CD4-positive, CD25-positive, alpha-beta regulatory T cell (primary cell): ENCODE measurements at regions not wholly inside any gene's neighbourhood (a gene's known extent, or its start where the extent isn't known, plus 50 kb on each side); places are given as distances from the start of the nearest gene placed in this dataset.

Experiments
- ATAC-seq, 2 donors: fragments of 150-1000 bp; cut with Tn5 transposase; one replicate each; pipeline ENCODE4 v1.10.0; 2021; ENCODE audit warnings: low read depth in 2 of 2, moderate number of reproducible peaks in 2 of 2, moderate library complexity in 1 of 2
- DNase-seq, 3 donors: peaks; one replicate each; pipeline versions ENCODE4 v3.0.0 to v3.0.0-alpha.2; 2012 to 2022; ENCODE audit warnings: mixed read lengths in 1 of 3
- H3K27ac ChIP-seq: one replicate; pipeline ENCODE4 v1.7.0; 2013; ENCODE audit warnings: mild to moderate bottlenecking, low read length; ENCODE audit not compliant: insufficient read depth, poor library complexity, severe bottlenecking
- H3K27me3 ChIP-seq: one replicate; pipeline ENCODE4 v1.7.0; 2013; ENCODE audit warnings: low read length; ENCODE audit not compliant: control insufficient read depth, insufficient read depth
- H3K36me3 ChIP-seq: one replicate; pipeline ENCODE4 v1.7.0; 2013; ENCODE audit warnings: mild to moderate bottlenecking, low read length, moderate library complexity; ENCODE audit not compliant: control insufficient read depth, insufficient read depth
- H3K4me1 ChIP-seq: 2 replicates; pipeline ENCODE4 v1.7.0; 2013; ENCODE audit warnings: mild to moderate bottlenecking, low read length; ENCODE audit not compliant: insufficient read depth, control insufficient read depth, poor library complexity, severe bottlenecking
- H3K4me3 ChIP-seq: one replicate; pipeline ENCODE4 v1.7.0; 2013; ENCODE audit warnings: low read depth, mild to moderate bottlenecking, low read length, moderate library complexity
- H3K9me3 ChIP-seq, 2 experiments: 1 replicate in 1 of 2; 2 replicates in 1 of 2; pipeline ENCODE4 v1.7.0; 2013; ENCODE audit warnings: low read length in 2 of 2, mild to moderate bottlenecking in 1 of 2, moderate library complexity in 1 of 2; ENCODE audit not compliant: control insufficient read depth in 2 of 2
- H3K27ac Mint-ChIP-seq, 3 donors: one replicate each; pipeline ENCODE4 v1.8.0; 2020 to 2022; ENCODE audit warnings: mild to moderate bottlenecking in 3 of 3, mixed read lengths in 3 of 3, moderate library complexity in 2 of 3
- H3K27me3 Mint-ChIP-seq: one replicate; pipeline ENCODE4 v1.8.0; 2022; ENCODE audit warnings: mild to moderate bottlenecking, mixed read lengths
- H3K36me3 Mint-ChIP-seq: one replicate; pipeline ENCODE4 v1.8.0; 2020; ENCODE audit warnings: mixed read lengths
- H3K4me1 Mint-ChIP-seq, 4 donors: one replicate each; pipeline ENCODE4 v1.8.0; 2020 to 2022; ENCODE audit warnings: mixed read lengths in 4 of 4, mild to moderate bottlenecking in 1 of 4
- H3K4me3 Mint-ChIP-seq, 4 donors: one replicate each; pipeline ENCODE4 v1.8.0; 2020 to 2022; ENCODE audit warnings: mild to moderate bottlenecking in 4 of 4, mixed read lengths in 4 of 4, moderate library complexity in 3 of 4
- H3K9me3 Mint-ChIP-seq, 7 donors: one replicate each; pipeline ENCODE4 v1.8.0; 2020 to 2022; ENCODE audit warnings: mixed read lengths in 7 of 7, mild to moderate bottlenecking in 3 of 7, moderate library complexity in 2 of 7

- Histone ChIP-seq H3K27me3 (no peaks in the 10 kb centered on the region), H3K27ac (no peak overlapping the region), H3K4me1 (no peaks in the 10 kb centered on the region), H3K36me3 (no peaks in the 10 kb centered on the region), H3K4me3 (no peak overlapping the region), H3K9me3 (no peaks in the 10 kb centered on the region)
- ATAC-seq (no peak), DNase-seq (no peak)
- Mint-ChIP-seq H3K27ac (no peak overlapping the region), H3K4me3 (no peak overlapping the region), H3K4me1 (no peaks in the 10 kb centered on the region), H3K36me3 (no peaks in the 10 kb centered on the region), H3K27me3 (no peaks in the 10 kb centered on the region), H3K9me3 (peaks cover 0 to 2% (median 0%) of the 10 kb centered on the region in 7 donors)
Measured at GRCh38 chr6:167572841-167573271, 248.0 kb downstream of the TTLL2 start.

GRCh38 chr6:167573461-167574215, 248.8 kb downstream of the TTLL2 start:
- no peaks in the 10 kb centered on the region for H3K9me3 ChIP-seq
- H3K27ac Mint-ChIP-seq = no peak overlapping the region
- no peaks in the 10 kb centered on the region for H3K27me3 ChIP-seq
- no peak for DNase-seq
- no peaks in the 10 kb centered on the region for H3K4me1 ChIP-seq
- no peaks in the 10 kb centered on the region for H3K36me3 Mint-ChIP-seq
- peaks cover 0 to 2% (median 0%) of the 10 kb centered on the region in 7 donors for H3K9me3 Mint-ChIP-seq
- no peaks in the 10 kb centered on the region for H3K4me1 Mint-ChIP-seq
- H3K4me3 ChIP-seq = no peak overlapping the region
- no peak overlapping the region for H3K4me3 Mint-ChIP-seq
- H3K27me3 Mint-ChIP-seq = no peaks in the 10 kb centered on the region
- no peak for ATAC-seq
- H3K36me3 ChIP-seq = no peaks in the 10 kb centered on the region
- no peak overlapping the region for H3K27ac ChIP-seq

GRCh38 chr6:167574431-167575151, 249.7 kb downstream of the TTLL2 start:
- no peak overlapping the region for H3K4me3 ChIP-seq
- Mint-ChIP-seq H3K4me1 (no peaks in the 10 kb centered on the region), H3K4me3 (no peak overlapping the region), H3K9me3 (peaks cover 0 to 4% (median 0%) of the 10 kb centered on the region in 7 donors), H3K27ac (no peak overlapping the region), H3K27me3 (no peaks in the 10 kb centered on the region), H3K36me3 (no peaks in the 10 kb centered on the region)
- no peaks in the 10 kb centered on the region for H3K27me3 ChIP-seq
- ATAC-seq (no peak), DNase-seq (no peak)
- H3K4me1 ChIP-seq = no peaks in the 10 kb centered on the region
- H3K36me3 ChIP-seq = no peaks in the 10 kb centered on the region
- H3K27ac ChIP-seq = no peak overlapping the region
- H3K9me3 ChIP-seq = no peaks in the 10 kb centered on the region

GRCh38 chr6:167575158-167575696, 250.3 kb downstream of the TTLL2 start:
- H3K4me3 ChIP-seq = no peak overlapping the region
- H3K9me3 ChIP-seq = no peaks in the 10 kb centered on the region
- Mint-ChIP-seq H3K36me3 (no peaks in the 10 kb centered on the region), H3K4me3 (no peak overlapping the region), H3K27ac (no peak overlapping the region), H3K9me3 (peaks cover 0 to 4% (median 0%) of the 10 kb centered on the region in 7 donors), H3K27me3 (peaks cover 3% of the 10 kb centered on the region), H3K4me1 (no peaks in the 10 kb centered on the region)
- no peak overlapping the region for H3K27ac ChIP-seq
- no peak for ATAC-seq
- H3K4me1 ChIP-seq = no peaks in the 10 kb centered on the region
- no peaks in the 10 kb centered on the region for H3K36me3 ChIP-seq
- no peaks in the 10 kb centered on the region for H3K27me3 ChIP-seq
- no peak for DNase-seq

GRCh38 chr6:167576050-167576741, 250.5 kb upstream of the AFDN start:
- Histone ChIP-seq H3K36me3 (no peaks in the 10 kb centered on the region), H3K4me1 (no peaks in the 10 kb centered on the region), H3K9me3 (no peaks in the 10 kb centered on the region), H3K27ac (no peak overlapping the region), H3K4me3 (no peak overlapping the region), H3K27me3 (no peaks in the 10 kb centered on the region)
- Mint-ChIP-seq H3K4me3 (peak overlapping the region in 1 of 4 donors; percentile 75), H3K27ac (no peak overlapping the region), H3K27me3 (peaks cover 6% of the 10 kb centered on the region), H3K36me3 (no peaks in the 10 kb centered on the region), H3K9me3 (peaks cover 0 to 6% (median 0%) of the 10 kb centered on the region in 7 donors), H3K4me1 (no peaks in the 10 kb centered on the region)
- ATAC-seq (no peak), DNase-seq (no peak)

GRCh38 chr6:167576828-167577503, 249.7 kb upstream of the AFDN start:
- peak overlapping the region in 1 of 4 donors; percentile 75 for H3K4me3 Mint-ChIP-seq
- no peaks in the 10 kb centered on the region for H3K36me3 Mint-ChIP-seq
- Histone ChIP-seq H3K4me1 (no peaks in the 10 kb centered on the region), H3K36me3 (no peaks in the 10 kb centered on the region), H3K4me3 (no peak overlapping the region), H3K27me3 (no peaks in the 10 kb centered on the region), H3K27ac (no peak overlapping the region), H3K9me3 (no peaks in the 10 kb centered on the region)
- no peak for ATAC-seq
- H3K9me3 Mint-ChIP-seq = peaks cover 0 to 6% (median 0%) of the 10 kb centered on the region in 7 donors
- H3K27me3 Mint-ChIP-seq = peaks cover 6% of the 10 kb centered on the region
- H3K27ac Mint-ChIP-seq = no peak overlapping the region
- H3K4me1 Mint-ChIP-seq = no peaks in the 10 kb centered on the region
- no peak for DNase-seq

GRCh38 chr6:167577891-167578361, 248.8 kb upstream of the AFDN start:
- ATAC-seq (no peak), DNase-seq (no peak)
- Histone ChIP-seq H3K27ac (no peak overlapping the region), H3K9me3 (peaks cover under 1 to 3% of the 10 kb centered on the region in 2 experiments), H3K36me3 (no peaks in the 10 kb centered on the region), H3K4me3 (no peak overlapping the region), H3K27me3 (no peaks in the 10 kb centered on the region), H3K4me1 (no peaks in the 10 kb centered on the region)
- no peak overlapping the region for H3K27ac Mint-ChIP-seq
- H3K36me3 Mint-ChIP-seq = no peaks in the 10 kb centered on the region
- H3K4me3 Mint-ChIP-seq = no peak overlapping the region
- peaks cover 0 to 6% (median 4%) of the 10 kb centered on the region in 7 donors for H3K9me3 Mint-ChIP-seq
- peaks cover 6% of the 10 kb centered on the region for H3K27me3 Mint-ChIP-seq
- no peaks in the 10 kb centered on the region for H3K4me1 Mint-ChIP-seq
